Left ventricle myocardium superior (tissue), 1 donor: ENCODE measurements at regions not wholly inside any gene's neighbourhood (a gene's known extent, or its start where the extent isn't known, plus 50 kb on each side); places are given as distances from the start of the nearest gene placed in this dataset.
"Not testable (repeated sequence)": the region's sequence is repeated elsewhere in the genome, so short reads cannot be mapped to it uniquely, and the experiment has no call there.

Experiments used
- ATAC-seq: fragments of 200-7000 bp; cut with Tn5 transposase; one replicate; pipeline ENCODE4 v1.9.1; 2020; ENCODE audit warnings: mild to moderate bottlenecking, moderate library complexity
- DNase-seq: peaks from one replicate; pipeline ENCODE4 v3.0.0-alpha.2; 2020
- intact Hi-C: fragments of 100-400 bp; cut with micrococcal nuclease; formaldehyde crosslinking; loops from one replicate; pipeline ENCODE4 v1.11.0; 2022
- donor health status: DM: no; HTN: yes; CAD: no; lungs with severe emphysema.

- intact Hi-C loops = no loop called here
- DNase-seq (no peak), ATAC-seq (no peak)
These were observed 235.0 kb upstream of the NFIA start for GRCh38 chr1:60847391-60847790.

DNA sequence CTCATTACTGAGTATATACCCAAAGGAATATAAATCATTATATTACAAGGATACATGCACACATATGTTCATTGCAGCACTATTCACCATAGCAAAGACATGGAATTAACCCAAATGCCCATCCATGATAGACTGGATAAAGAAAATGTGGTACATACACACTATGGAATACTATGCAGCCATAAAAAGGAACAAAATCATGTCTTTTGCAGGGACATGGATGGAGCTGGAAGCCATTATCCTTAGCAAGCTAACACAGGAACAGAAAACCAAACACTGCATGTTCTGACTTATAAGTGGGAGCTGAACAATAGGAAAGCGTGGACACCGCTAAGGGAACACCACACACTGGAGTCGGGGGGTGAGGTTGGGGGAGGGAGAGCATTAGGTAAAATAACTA, 236.7 kb upstream of the NFIA start:
- ATAC-seq, intact Hi-C loops, DNase-seq: not testable (repeated sequence)

DNA sequence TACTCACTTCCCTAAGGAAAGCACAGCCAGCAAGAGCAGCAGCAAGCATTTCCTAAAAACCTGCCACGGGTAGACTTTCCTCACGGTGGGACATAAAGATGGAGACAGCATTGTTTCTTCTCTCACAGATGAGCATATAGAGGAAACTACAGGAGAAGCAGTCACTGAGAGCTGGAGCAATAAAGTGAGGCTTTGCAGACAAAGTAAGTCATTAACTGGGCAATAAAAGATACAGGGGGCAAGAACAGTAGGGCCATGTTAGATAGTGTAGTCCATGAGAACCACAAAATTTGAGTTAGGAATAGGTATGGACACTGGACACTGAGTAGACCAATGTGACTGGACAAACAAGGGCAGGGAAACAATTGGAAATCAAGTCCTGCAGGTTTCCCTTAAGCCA, 240.1 kb upstream of the NFIA start:
- intact Hi-C loops = no loop called here
- DNase-seq (no peak), ATAC-seq (no peak)

- DNase-seq (no peak), ATAC-seq (no peak)
- intact Hi-C loops = no loop called here
These were observed 241.0 kb upstream of the NFIA start for GRCh38 chr1:60841116-60842046.

GRCh38 chr1:60840476-60840875, 241.9 kb upstream of the NFIA start:
- ATAC-seq, DNase-seq, intact Hi-C loops: not testable (repeated sequence)

- ATAC-seq (no peak), DNase-seq (no peak)
- intact Hi-C loops = no loop called here
These were observed 246.7 kb upstream of the NFIA start for GRCh38 chr1:60835649-60836048.

DNA sequence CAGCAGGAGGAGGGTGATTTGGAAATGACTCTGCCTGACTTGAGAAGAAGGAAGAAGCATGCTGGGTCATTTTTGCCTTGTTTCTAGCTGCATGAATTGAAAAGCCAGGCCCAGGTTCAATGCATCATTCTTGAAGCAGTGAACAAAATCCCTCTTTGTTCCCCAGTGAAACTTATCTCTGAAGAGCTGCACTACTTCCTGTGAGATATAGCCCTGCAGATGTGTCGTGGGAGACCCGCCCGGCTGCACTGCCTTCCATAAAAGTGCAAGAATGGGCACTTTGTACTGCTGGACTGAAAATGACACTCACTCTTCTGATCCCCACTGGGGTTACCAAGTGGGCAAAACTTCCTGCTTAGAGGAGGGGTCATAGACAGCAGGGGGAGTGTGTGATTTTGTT, 249.2 kb upstream of the NFIA start:
- intact Hi-C loops = no loop called here
- ATAC-seq (peak; percentile 66), DNase-seq (peak; percentile 42)

DNA sequence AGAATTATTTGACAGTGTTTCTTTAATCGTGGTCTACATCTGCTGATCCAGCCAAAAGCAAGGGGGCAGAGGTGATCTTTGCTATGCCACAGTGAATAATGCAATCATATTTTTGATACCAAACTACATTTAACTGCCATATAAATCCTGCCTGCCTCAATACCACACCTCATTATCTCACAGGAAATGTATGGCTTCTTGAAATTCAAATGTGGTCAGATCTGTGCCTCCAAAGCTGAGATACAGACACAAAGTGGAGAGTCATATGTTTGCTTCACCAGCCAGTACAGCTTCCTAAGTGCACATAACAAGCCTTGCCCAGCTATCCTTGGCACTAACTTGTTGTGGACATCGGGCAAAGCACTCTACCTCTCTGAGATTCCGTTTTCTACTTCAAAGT, 250.0 kb upstream of the NFIA start:
- ATAC-seq (no peak), DNase-seq (no peak)
- intact Hi-C loops = no loop called here

- intact Hi-C loops = no loop called here
- DNase-seq (no peak), ATAC-seq (no peak)
These were observed 250.6 kb upstream of the NFIA start for GRCh38 chr1:60831780-60832179.

GRCh38 chr1:60828944-60829343, 253.4 kb upstream of the NFIA start:
- intact Hi-C loops = no loop called here
- ATAC-seq (no peak), DNase-seq (no peak)

- DNase-seq (no peak), ATAC-seq (no peak)
- intact Hi-C loops = no loop called here
These were observed 255.9 kb upstream of the NFIA start for GRCh38 chr1:60826320-60827094.

DNA sequence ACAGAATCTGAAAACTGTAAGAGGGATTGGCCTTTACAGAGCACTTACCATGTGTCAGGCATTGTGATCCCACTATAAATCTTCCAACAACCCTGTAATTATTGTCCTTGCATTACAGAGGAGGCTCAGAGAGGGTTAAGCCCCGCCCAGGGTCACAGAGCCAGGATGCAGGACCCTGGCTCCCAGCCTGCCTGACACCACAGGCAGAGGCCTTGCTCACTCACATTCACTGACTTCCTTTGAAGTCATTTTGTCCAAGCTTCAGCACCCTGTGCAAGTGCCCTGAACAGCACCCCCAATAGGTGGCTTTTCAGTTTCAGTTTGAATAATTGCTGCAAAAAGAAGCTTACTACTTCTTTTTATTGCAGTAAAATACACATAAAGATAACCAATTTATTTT, 256.8 kb upstream of the NFIA start:
- intact Hi-C loops = no loop called here
- no peak for ATAC-seq
- DNase-seq = no peak

- intact Hi-C loops = no loop called here
- DNase-seq (no peak), ATAC-seq (no peak)
These were observed 259.2 kb upstream of the NFIA start for GRCh38 chr1:60823151-60823550.

DNA sequence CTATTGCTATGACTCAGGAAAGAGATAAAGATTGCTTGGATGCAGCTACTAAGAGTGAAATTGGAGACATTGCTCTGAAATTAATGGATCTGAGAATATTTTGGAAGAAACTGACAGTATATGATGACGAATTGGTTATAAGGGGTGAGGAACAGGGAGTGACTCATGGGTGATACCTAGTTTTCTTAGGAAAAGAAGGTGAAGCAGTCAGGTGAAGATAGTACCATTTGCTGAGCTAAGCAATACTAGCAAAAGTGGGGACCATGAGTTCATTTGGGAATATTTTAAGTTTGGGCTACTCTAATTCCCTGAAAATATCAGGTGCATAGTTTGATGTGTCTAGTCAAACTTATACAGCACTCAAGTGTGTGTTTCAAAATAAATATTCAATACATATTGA, 260.1 kb upstream of the NFIA start:
- no peak for ATAC-seq
- intact Hi-C loops = no loop called here
- no peak for DNase-seq

DNA sequence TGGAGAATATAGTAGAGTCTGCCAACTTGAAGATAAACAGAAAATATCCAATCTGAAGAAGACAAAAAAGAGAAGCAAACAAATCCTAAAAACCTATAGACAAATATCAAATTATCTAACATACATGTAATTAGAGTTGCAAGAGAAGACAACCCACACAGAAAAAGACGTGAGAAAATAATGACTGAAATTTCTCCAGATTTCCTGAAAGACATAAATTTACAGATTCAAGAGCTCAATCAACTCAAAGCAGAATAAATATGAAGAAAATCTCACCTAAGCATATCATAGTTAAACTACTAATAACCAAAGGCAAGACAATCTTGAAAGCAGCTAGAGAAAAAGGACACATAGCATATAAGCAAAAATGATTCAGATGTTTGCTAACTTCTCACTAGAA, 261.2 kb upstream of the NFIA start:
- ATAC-seq (no peak), DNase-seq (no peak)
- intact Hi-C loops = no loop called here

GRCh38 chr1:60818969-60819701, 263.2 kb upstream of the NFIA start:
- intact Hi-C loops = no loop called here
- DNase-seq (no peak), ATAC-seq (no peak)

- ATAC-seq (no peak), DNase-seq (no peak)
- intact Hi-C loops = no loop called here
These were observed 269.3 kb upstream of the NFIA start for GRCh38 chr1:60813071-60813470.

DNA sequence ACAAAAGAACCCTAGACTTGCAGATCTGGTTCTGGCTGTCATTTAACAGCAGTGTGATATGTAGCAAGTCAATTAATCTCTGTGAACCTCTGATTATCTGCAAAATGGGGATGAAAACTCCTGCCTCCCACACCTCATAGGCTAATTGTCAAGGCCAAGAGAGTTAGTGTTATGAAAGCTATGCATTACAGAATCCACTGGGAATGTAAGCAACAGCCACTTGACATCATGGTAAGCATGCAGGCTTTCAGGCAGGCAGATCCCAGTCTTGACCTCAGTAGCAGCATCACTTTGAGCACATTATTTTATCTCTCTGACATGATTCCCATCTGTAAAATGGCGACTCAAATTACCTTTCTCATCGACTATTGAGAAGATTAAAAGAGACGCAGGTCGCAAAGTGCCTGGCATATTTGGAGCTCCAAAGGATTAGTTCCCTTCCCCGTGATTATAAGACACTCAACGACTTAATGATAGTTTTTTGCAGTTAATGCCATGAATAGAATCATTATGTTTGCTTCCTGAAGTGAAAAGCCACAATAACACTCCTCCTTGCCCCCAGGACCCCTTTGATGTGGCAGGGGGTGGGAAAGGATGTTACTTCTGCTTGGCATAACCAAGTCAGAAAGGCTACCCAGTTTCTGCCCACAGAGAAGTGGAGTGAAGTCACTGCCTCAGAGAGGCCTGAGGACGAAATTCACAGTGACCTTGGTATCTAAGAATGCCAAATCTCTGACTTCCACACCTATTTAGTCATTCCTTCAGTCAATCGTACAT, 273.0 kb upstream of the NFIA start:
- intact Hi-C loops = no loop called here
- DNase-seq (no peak), ATAC-seq (no peak)

- ATAC-seq = no peak
- intact Hi-C loops = no loop called here
- DNase-seq = no peak
These were observed 273.7 kb upstream of the NFIA start for GRCh38 chr1:60808676-60809075.
